Fibroblast of pulmonary artery (primary cell): ENCODE measurements at regions not wholly inside any gene's neighbourhood (a gene's known extent, or its start where the extent isn't known, plus 50 kb on each side); places are given as distances from the start of the nearest gene placed in this dataset.
A peak's percentile ranks its signal among the peaks of the same experiment; 100 is the strongest.

ENCODE experiments used
- DNase-seq: peaks from one replicate; pipeline ENCODE4 v3.0.0-alpha.2; 2010; ENCODE audit warnings: low read depth
- H3K4me3 ChIP-seq: replicated peaks from 2 replicates; pipeline ENCODE4 v1.5.1; 2011; ENCODE audit warnings: low read depth, mild to moderate bottlenecking, control low read depth, low read length, moderate library complexity
- TF ChIP-seq, protein P1 (sequence below): IDR thresholded peaks from 2 replicates; pipeline ENCODE4 v1.5.1; 2011; ENCODE audit warnings: mild to moderate bottlenecking, control low read depth, low read length, inconsistent platforms; ENCODE audit errors: missing control alignments

GRCh38 chr18:10217211-10217610 lies 237.2 kb upstream of the APCDD1 start:
- TF ChIP-seq, protein P1, sequence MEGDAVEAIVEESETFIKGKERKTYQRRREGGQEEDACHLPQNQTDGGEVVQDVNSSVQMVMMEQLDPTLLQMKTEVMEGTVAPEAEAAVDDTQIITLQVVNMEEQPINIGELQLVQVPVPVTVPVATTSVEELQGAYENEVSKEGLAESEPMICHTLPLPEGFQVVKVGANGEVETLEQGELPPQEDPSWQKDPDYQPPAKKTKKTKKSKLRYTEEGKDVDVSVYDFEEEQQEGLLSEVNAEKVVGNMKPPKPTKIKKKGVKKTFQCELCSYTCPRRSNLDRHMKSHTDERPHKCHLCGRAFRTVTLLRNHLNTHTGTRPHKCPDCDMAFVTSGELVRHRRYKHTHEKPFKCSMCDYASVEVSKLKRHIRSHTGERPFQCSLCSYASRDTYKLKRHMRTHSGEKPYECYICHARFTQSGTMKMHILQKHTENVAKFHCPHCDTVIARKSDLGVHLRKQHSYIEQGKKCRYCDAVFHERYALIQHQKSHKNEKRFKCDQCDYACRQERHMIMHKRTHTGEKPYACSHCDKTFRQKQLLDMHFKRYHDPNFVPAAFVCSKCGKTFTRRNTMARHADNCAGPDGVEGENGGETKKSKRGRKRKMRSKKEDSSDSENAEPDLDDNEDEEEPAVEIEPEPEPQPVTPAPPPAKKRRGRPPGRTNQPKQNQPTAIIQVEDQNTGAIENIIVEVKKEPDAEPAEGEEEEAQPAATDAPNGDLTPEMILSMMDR, result no peak
- no peak overlapping the region for H3K4me3 ChIP-seq
- DNase-seq, result no peak

- no peak for DNase-seq
- H3K4me3 ChIP-seq, result no peak overlapping the region
- TF ChIP-seq, protein P1, result no peak
These were observed 229.1 kb upstream of the APCDD1 start for GRCh38 chr18:10225300-10225699.

DNA sequence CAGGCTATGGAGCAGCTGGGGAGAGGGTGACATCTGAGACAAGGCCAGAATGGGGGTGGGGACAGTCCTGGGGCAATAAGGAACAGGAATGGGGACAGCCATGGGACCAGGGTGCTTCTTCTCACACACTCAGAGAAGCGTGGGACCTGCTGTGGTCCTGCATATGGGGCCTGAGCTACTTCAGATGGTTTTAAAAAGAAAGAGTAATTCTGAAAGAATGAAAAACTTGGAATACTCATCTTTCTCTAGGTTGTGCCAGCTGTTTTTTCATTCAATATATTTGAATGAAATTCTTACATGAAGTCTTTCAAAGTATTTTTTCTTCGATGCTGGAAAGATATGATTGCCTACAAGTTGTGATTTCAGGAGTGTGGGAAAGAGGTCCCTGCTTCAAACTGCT lies 227.5 kb upstream of the APCDD1 start:
- no peak overlapping the region for H3K4me3 ChIP-seq
- DNase-seq, result no peak
- TF ChIP-seq, protein P1, result no peak

- H3K4me3 ChIP-seq, result no peak overlapping the region
- DNase-seq, result no peak
- TF ChIP-seq, protein P1, result no peak
These were observed 226.1 kb upstream of the APCDD1 start for GRCh38 chr18:10228326-10228725.

GRCh38 chr18:10229458-10229857 lies 225.0 kb upstream of the APCDD1 start:
- no peak for DNase-seq
- TF ChIP-seq, protein P1, result no peak
- no peak overlapping the region for H3K4me3 ChIP-seq

DNA sequence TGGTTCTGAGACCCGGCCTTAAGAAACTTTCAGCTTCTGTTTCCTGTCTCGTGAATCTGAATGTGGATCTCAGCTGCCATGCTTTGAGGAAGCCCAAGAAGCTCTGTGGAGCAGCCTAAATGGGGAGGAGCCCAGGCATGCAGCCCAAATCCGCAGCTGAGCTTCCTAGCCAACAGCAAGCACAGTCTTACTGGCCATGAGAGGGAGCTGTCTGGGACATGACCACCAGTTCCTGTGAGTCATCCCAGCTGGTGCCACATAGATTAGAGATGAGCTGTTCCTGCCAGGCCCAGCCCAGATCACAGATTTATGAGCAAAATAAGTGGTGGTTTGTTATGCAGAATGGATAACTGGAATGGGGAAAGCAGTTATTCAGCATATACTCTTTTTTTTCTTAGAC lies 224.4 kb upstream of the APCDD1 start:
- TF ChIP-seq, protein P1, result no peak
- peak; percentile 65 for DNase-seq
- H3K4me3 ChIP-seq, result no peak overlapping the region

DNA sequence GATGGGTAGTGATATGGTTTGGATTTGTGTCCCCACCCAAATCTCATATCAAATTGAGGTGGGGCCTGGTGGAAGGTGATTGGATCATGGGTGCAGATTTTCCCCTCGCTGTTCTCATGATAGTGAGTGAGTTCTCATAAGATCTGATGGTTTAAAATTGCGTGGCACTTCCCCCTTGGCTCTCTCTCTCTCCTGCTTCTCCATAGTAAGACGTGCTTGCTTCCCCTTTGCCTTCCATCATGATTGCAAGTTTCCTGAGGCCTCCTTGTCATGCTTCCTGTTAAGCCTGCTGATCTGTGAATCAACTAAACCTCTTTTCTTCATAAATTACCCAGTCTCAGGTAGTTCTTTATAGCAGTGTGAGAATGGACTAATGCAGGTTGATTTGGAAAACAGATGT lies 223.2 kb upstream of the APCDD1 start:
- H3K4me3 ChIP-seq, result no peak overlapping the region
- no peak for DNase-seq
- TF ChIP-seq, protein P1, result no peak
